GM12878 (cell line): ENCODE measurements at regions not wholly inside any gene's neighbourhood (a gene's known extent, or its start where the extent isn't known, plus 50 kb on each side); places are given as distances from the start of the nearest gene placed in this dataset.

Experiments used
- BHLHE40 ChIP-seq, 2 experiments: fragments of 450-650 bp in 1 of 2; IDR thresholded peaks; 2 replicates each; pipeline ENCODE4 v1.6.1; 2011 to 2017; ENCODE audit warnings: low read depth in 2 of 2, borderline replicate concordance in 1 of 2, improper control_type of control experiment in 1 of 2, low read length in 1 of 2, mild to moderate bottlenecking in 1 of 2
- CREB1 ChIP-seq: IDR thresholded peaks from 2 replicates; pipeline ENCODE4 v1.6.1; 2012; ENCODE audit warnings: low read depth, mild to moderate bottlenecking, inconsistent platforms
- EP300 ChIP-seq, 2 experiments: fragments of 150-350 bp in 1 of 2; IDR thresholded peaks; 2 replicates each; pipeline ENCODE4 v1.6.1; 2011 to 2012; ENCODE audit warnings: low read depth in 2 of 2, low read length in 2 of 2, borderline replicate concordance in 1 of 2, improper control_type of control experiment in 1 of 2, inconsistent platforms in 1 of 2; ENCODE audit not compliant: control insufficient read depth in 1 of 2
- HCFC1 ChIP-seq: fragments of 150-350 bp; IDR thresholded peaks from 2 replicates; pipeline ENCODE4 v1.6.1; 2014; ENCODE audit warnings: low read length
- NR2C2 ChIP-seq: IDR thresholded peaks from 2 replicates; pipeline ENCODE4 v1.6.1; 2011; ENCODE audit warnings: borderline replicate concordance, low read depth; ENCODE audit not compliant: control insufficient read depth, insufficient read length
- POLR2A ChIP-seq: IDR thresholded peaks from 2 replicates; pipeline ENCODE4 v1.6.1; 2011; ENCODE audit warnings: low read depth, mild to moderate bottlenecking, low read length
- TAF1 ChIP-seq: IDR thresholded peaks from 2 replicates; pipeline ENCODE4 v1.6.1; 2011; ENCODE audit warnings: mild to moderate bottlenecking, low read depth, low read length, borderline replicate concordance
- TARDBP ChIP-seq: IDR thresholded peaks from 2 replicates; pipeline ENCODE4 v1.6.1; 2016; ENCODE audit warnings: borderline replicate concordance
- TCF12 ChIP-seq: IDR thresholded peaks from 2 replicates; pipeline ENCODE4 v1.6.1; 2011; ENCODE audit warnings: low read depth, mild to moderate bottlenecking, low read length
- ZZZ3 ChIP-seq: IDR thresholded peaks from 2 replicates; pipeline ENCODE4 v1.6.1; 2011; ENCODE audit warnings: low read depth; ENCODE audit not compliant: control insufficient read depth, insufficient read length
- TF ChIP-seq, protein P1 (sequence below): fragments of 450-650 bp; IDR thresholded peaks from 2 replicates; pipeline ENCODE4 v1.6.1; 2016; ENCODE audit warnings: mild to moderate bottlenecking, moderate library complexity, borderline replicate concordance
- TF ChIP-seq, protein P2 (sequence below): fragments of 450-650 bp; IDR thresholded peaks from 2 replicates; pipeline ENCODE4 v1.6.1; 2017; ENCODE audit warnings: mild to moderate bottlenecking
- TF ChIP-seq, protein P3 (sequence below), 3 experiments: IDR thresholded peaks in 2 of 3; conservative IDR thresholded peaks in 1 of 3; 2 replicates each; pipeline ENCODE4 v1.5.1; 2011; ENCODE audit warnings: low read depth in 3 of 3, low read length in 3 of 3, mild to moderate bottlenecking in 3 of 3, control low read depth in 2 of 3, moderate library complexity in 2 of 3, inconsistent platforms in 1 of 3, mixed read lengths in 1 of 3; ENCODE audit not compliant: control insufficient read depth in 2 of 3, insufficient read depth in 1 of 3; ENCODE audit errors: extremely low read depth in 1 of 3
- TF ChIP-seq, protein P4 (sequence below): IDR thresholded peaks from 2 replicates; pipeline ENCODE4 v1.6.1; 2011; ENCODE audit warnings: low read depth, low read length, improper control_type of control experiment, borderline replicate concordance

DNA sequence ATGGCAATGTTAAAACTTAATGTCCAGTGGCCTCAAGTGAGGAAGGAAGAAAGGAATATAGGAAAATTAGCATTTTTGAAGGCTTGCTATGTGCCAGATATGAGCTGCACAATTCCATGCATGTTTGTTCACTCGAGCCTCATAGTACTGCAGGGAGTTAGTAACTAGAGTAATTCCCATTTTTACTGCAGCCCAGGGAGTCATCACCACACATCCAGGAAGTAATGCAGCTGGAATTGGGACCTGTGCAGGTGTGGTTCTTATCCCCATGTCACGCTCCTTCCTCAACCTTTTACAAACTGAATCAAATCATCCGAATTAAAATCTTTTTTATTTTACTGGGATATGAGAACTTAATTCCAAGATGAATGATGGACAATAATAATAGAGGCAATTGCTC, 149.5 kb upstream of the MAFB start:
- no peak for TF ChIP-seq NR2C2
- TF ChIP-seq, protein P1, sequence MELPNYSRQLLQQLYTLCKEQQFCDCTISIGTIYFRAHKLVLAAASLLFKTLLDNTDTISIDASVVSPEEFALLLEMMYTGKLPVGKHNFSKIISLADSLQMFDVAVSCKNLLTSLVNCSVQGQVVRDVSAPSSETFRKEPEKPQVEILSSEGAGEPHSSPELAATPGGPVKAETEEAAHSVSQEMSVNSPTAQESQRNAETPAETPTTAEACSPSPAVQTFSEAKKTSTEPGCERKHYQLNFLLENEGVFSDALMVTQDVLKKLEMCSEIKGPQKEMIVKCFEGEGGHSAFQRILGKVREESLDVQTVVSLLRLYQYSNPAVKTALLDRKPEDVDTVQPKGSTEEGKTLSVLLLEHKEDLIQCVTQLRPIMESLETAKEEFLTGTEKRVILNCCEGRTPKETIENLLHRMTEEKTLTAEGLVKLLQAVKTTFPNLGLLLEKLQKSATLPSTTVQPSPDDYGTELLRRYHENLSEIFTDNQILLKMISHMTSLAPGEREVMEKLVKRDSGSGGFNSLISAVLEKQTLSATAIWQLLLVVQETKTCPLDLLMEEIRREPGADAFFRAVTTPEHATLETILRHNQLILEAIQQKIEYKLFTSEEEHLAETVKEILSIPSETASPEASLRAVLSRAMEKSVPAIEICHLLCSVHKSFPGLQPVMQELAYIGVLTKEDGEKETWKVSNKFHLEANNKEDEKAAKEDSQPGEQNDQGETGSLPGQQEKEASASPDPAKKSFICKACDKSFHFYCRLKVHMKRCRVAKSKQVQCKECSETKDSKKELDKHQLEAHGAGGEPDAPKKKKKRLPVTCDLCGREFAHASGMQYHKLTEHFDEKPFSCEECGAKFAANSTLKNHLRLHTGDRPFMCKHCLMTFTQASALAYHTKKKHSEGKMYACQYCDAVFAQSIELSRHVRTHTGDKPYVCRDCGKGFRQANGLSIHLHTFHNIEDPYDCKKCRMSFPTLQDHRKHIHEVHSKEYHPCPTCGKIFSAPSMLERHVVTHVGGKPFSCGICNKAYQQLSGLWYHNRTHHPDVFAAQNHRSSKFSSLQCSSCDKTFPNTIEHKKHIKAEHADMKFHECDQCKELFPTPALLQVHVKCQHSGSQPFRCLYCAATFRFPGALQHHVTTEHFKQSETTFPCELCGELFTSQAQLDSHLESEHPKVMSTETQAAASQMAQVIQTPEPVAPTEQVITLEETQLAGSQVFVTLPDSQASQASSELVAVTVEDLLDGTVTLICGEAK, result no peak
- no peak for TF ChIP-seq TCF12
- no peak for TF ChIP-seq EP300 (IDR thresholded peaks at IDR 0.05; ENCODE audit: borderline replicate concordance in 1 of 2, control insufficient read depth in 1 of 2, low read depth in 2 of 2, low read length in 2 of 2)
- no peak for TF ChIP-seq ZZZ3
- no peak for TF ChIP-seq POLR2A
- TF ChIP-seq BHLHE40 (IDR thresholded peaks at IDR 0.05; ENCODE audit: borderline replicate concordance in 1 of 2, low read depth in 2 of 2, low read length in 1 of 2), result no peak
- no peak for TF ChIP-seq CREB1
- no peak for TF ChIP-seq TAF1
- TF ChIP-seq HCFC1, result no peak
- TF ChIP-seq TARDBP, result no peak
- TF ChIP-seq, protein P2, sequence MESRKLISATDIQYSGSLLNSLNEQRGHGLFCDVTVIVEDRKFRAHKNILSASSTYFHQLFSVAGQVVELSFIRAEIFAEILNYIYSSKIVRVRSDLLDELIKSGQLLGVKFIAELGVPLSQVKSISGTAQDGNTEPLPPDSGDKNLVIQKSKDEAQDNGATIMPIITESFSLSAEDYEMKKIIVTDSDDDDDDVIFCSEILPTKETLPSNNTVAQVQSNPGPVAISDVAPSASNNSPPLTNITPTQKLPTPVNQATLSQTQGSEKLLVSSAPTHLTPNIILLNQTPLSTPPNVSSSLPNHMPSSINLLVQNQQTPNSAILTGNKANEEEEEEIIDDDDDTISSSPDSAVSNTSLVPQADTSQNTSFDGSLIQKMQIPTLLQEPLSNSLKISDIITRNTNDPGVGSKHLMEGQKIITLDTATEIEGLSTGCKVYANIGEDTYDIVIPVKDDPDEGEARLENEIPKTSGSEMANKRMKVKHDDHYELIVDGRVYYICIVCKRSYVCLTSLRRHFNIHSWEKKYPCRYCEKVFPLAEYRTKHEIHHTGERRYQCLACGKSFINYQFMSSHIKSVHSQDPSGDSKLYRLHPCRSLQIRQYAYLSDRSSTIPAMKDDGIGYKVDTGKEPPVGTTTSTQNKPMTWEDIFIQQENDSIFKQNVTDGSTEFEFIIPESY, result no peak
- TF ChIP-seq, protein P3, sequence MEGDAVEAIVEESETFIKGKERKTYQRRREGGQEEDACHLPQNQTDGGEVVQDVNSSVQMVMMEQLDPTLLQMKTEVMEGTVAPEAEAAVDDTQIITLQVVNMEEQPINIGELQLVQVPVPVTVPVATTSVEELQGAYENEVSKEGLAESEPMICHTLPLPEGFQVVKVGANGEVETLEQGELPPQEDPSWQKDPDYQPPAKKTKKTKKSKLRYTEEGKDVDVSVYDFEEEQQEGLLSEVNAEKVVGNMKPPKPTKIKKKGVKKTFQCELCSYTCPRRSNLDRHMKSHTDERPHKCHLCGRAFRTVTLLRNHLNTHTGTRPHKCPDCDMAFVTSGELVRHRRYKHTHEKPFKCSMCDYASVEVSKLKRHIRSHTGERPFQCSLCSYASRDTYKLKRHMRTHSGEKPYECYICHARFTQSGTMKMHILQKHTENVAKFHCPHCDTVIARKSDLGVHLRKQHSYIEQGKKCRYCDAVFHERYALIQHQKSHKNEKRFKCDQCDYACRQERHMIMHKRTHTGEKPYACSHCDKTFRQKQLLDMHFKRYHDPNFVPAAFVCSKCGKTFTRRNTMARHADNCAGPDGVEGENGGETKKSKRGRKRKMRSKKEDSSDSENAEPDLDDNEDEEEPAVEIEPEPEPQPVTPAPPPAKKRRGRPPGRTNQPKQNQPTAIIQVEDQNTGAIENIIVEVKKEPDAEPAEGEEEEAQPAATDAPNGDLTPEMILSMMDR (IDR thresholded peaks at IDR 0.05 in 2 of 3, conservative IDR thresholded peaks at IDR 0.05 in 1 of 3; ENCODE audit: control insufficient read depth in 2 of 3, extremely low read depth in 1 of 3, insufficient read depth in 1 of 3, low read depth in 3 of 3, low read length in 3 of 3), result no peak
- TF ChIP-seq, protein P4, sequence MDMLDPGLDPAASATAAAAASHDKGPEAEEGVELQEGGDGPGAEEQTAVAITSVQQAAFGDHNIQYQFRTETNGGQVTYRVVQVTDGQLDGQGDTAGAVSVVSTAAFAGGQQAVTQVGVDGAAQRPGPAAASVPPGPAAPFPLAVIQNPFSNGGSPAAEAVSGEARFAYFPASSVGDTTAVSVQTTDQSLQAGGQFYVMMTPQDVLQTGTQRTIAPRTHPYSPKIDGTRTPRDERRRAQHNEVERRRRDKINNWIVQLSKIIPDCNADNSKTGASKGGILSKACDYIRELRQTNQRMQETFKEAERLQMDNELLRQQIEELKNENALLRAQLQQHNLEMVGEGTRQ, result no peak
